ENCODE measurements at regions not wholly inside any gene's neighbourhood (a gene's known extent, or its start where the extent isn't known, plus 50 kb on each side); places are given as distances from the start of the nearest gene placed in this dataset.
"Not testable (repeated sequence)": the region's sequence is repeated elsewhere in the genome, so short reads cannot be mapped to it uniquely, and the experiment has no call there.

DNA sequence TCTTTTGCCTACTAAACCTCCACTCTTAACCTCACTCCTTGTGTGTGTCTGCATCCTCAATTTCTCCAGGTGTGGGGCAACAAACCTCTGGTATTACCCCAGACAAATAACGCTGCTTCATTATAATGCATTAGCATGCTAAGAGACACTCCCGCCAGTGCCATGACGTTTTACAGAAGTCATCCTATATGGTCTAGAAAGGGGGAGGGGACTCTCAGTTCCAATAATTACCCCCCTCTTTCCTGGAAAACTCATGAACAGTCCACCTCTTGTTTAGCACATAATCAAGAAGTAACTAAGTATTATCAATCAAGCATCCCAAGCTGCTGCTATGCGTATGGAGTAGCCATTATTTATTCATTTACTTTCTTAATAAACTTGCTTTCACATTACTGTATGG is 364.5 kb downstream of the TYW1 start:
- DNase-seq: no peak

- no peak for DNase-seq
Observed at GRCh38 chr7:67364441-67365017, 367.9 kb downstream of the TYW1 start.

DNA sequence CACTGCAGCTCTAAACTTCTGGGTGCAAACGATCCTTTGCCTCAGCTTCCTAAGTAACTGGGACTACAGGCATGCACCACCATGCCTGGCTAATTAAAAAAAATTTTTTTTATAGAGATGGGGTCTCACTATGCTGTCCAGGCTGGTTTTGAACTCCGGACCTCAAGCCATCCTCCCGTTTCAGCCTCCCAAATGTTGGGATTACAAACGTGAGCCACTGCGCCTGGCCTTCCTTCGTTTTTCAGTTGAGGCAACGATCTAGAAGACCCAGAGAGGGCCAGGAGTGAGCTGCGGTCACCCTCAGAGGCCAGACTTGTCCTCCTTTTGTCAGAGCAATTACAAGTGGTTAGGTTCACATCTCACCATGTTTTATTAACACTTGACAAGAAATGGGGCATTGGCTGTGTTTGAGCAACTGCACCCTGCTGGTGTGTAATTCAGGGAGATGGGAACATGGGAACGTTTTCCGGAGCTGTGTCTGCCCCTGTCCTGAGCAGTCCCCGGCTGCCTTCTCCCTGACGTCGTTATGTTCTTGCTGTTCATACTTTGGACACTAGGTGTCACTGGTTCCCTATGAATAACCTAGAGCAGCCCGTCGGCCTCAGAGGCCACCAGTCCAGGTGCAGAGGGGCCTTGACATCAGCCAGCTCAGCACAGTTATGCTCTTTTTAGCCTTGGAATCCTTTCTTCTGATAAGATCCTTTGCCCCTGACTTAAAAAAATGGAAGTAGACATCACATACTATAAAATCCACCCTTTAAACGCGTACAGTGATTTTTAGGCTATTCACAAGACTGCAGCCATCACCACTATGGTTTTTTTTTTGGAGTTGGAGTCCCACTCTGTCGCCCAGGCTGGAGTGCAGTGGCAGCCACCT is 375.0 kb downstream of the TYW1 start:
- peak; percentile 47 for DNase-seq

GRCh38 chr7:67373389-67373788 is 376.8 kb downstream of the TYW1 start:
- DNase-seq: not testable (repeated sequence)

DNA sequence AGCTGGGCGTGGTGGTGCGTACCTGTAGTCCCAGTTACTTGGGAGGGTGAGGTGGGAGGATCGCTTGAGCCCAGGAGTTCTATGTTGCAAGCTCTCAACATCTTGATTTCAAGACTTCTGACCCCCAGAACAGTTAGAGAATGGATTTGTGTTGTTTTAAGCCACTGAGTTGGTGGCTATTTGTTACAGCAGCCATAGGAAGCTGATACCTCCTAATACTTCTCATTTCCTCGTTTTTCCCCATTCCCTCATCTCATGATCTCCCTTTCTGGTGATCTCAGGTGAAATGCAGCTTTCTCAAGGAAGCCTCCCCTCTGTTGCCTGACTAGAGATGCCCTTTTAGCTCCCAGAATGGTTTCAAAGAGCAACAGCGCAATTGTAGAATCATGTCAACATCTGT is 378.8 kb downstream of the TYW1 start:
- DNase-seq: no peak

- DNase-seq: peak; percentile 40
Observed at GRCh38 chr7:67377939-67378862, 381.6 kb downstream of the TYW1 start.

DNA sequence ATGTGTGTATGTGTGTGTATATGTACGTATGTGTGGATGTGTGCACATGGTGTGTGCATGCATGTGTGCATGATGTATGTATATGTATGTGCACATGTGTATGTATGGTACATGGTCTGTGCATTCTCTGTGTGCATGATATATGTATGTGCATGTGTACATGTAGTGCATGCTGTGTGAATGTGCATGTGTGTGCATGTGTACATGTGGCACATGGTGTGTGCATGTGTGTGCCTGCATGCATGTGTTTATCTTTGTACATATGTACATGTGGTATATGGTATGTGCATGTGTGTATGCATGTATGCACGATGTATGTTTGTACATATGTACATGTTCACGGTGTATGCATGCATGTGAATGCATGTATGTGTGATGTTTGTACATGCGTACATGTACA is 383.7 kb downstream of the TYW1 start:
- no peak for DNase-seq

DNA sequence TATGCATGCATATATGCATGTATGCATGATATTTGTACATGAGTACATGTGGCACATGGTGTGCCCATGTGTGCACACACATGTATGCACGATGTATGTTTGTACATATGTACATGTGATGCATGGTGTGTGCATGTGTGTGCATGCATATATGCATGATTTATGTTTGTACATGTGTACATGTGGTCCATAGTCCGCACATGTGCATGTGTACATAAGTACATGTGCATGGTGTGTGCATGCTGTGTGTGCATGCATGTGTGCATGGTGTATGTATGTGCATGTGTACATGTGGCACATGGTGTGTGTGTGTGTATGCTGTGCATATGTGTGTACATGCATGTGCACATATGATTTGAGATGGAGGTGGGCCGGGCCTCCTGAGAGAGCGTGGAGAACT is 384.2 kb downstream of the TYW1 start:
- no peak for DNase-seq

- no peak for DNase-seq
Observed at GRCh38 chr7:67387851-67388250, 391.2 kb downstream of the TYW1 start.

DNA sequence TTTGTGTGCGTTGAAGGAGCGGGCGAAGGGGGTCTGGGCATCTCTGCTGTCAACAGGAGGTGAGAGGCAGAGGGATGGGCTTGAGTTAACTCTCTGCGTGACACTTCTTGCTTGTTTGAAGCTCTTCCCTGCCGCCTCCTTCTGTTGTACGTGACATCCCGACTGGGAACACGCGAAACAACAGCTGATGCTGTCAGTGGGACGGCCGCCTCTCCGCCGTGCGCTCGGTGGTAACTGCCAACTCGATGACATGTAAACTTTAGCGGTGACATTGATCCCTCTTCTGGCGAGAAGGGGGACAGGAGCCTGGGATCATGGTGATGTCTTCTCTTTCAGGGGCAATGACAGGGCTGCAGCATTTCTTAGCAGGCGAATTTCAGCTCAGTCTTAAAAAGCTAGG is 394.5 kb downstream of the TYW1 start:
- no peak for DNase-seq

- DNase-seq: no peak
Observed at GRCh38 chr7:67392596-67393438, 396.2 kb downstream of the TYW1 start.

DNA sequence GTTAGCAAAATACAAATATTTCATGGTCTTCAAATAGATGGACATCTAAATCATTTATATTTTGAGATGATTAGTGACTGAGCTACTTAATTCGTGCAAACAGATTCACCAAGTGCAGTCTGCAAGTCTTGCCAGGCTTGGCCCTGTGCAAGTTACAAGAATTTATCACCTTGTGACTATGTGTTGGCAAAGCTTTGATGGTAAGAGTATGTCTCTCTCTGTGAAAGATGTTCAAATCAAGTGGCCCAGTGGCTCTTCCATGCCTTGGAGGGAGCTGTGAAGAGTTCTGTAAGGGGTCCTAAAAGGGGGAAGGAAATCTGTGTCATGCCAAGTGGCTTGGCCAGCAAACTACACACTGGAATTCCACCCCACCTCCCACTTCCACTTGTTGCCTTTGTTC is 397.3 kb downstream of the TYW1 start:
- DNase-seq: no peak

DNA sequence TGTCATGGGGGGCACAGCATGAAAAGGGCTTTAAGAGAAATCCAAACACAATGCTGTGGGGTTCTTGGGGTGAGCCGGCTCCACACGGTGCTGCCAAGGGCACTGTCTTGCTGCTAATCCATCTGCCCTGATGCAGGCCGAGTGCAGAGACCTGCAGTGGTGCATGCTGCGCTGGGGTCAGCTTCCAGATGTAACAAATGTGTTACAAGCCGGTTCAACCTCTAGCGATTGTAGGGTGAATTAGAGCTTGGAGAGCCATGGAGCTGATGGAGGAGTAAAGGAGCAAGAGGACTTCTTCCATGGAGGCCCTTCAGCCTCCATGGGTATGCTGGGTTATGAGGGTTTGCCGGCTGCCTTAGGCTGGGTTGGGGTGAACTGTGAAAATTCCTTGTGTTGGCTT is 402.3 kb downstream of the TYW1 start:
- no peak for DNase-seq

- no peak for DNase-seq
Observed at GRCh38 chr7:67401492-67401891, 404.9 kb downstream of the TYW1 start.

DNA sequence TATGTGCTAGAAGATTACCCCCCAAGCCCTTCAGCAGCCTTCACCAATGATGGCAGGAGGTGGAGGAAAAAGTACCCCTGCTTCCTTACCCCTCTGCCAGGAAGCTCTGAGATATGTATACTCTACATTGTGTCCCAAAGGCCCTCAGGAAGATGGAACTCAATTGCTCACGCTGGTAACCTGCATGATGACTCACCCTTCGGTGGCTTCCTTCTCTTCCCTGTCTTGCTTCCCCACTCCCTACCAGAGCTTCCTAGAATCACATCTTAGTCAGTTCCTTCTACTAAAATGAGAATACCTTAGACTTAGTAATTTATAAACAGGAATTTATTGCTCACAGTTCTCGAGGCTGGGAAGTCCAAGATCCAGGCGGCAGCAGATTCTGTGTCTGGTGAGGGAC is 405.6 kb downstream of the TYW1 start:
- no peak for DNase-seq

DNA sequence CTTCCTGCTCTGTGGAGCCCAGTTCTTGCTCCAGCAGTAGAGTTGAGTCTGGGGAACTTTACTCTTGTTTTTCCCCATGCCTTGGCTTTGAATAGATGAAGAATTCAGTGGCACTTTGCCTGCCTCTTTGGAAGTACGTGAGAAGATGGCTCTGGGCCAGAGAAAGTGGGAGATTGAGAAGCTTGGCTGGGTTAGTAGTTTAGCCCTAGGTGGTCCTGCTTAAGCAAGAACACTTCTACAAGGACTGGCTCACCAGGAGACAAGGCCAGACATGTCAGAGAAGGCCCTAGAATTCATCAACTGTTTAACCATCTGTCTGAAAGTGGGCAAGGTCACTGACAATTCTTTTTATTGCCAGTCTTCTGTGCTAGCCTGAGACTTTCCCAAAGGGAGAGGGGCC is 410.3 kb downstream of the TYW1 start:
- no peak for DNase-seq

DNA sequence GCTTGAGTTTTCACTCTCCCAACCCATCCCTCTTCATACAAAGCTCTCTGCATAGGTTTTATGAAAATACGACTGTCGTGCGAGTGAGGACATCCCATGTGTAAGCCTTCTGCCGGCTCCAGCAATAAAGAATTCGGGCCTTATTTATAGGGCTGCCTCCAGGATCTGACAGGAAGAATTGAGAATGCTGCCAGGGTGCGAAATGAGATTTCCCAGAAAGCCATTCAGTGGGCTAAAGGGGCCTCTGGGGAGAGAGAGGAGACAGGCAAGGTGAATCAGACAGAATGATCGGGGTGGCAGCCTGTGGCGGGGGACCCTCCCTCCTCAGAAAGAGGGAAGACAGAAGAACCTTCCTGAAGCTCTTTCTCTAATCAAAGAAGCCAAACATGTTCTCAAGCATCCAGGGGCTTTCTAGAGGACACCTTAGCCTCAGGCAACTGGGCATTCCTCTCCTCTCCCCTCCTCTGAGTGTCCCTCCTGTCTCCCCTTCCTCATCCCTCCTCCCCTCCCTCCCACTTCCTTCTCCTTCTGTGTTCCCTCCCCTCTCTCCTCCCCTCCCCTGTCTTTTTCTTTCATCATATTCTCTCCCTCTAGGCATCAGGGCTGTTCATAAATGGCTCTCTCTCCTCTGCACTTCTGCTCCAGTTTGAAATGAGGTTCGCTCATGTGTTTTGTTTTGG is 410.9 kb downstream of the TYW1 start:
- DNase-seq: no peak

DNA sequence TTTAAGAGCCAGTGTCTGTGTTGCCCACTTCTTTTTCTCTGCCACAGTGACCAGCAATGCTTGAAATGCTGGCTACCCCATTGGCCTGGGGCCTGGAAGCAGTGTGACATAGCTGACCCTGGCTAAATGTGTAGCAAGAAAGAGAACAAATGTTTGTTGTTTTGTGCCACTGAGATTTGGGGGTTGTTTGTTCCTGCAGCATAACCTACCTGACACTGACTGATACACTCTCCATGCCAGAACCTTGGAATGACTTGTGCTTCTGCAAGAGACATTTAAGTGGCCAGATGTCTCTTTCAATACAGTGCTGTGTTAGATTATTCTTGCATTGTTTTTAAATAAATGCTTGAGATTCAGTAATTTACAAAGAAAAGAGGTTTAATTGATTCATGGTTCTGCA is 411.5 kb downstream of the TYW1 start:
- DNase-seq: no peak

DNA sequence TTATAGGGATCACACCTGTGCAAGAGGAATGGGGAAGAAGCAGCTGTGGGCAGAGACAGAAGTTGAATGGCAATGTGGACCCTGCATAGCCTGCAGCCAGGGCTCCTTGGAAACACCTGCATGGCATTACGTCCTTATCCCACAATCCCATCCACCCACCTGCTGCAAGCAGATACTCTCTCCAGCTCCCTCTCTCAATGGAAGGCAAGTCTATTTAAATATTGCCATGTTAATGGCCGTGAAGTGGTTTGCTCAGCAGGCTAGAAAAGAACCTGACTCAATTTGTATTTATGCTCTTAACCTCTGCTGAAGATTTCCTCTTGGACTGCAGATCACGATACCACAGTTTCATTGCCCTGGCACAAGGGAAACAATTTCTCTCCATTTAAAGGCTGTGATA is 417.0 kb downstream of the TYW1 start:
- DNase-seq: no peak

GRCh38 chr7:67414858-67415257 is 418.2 kb downstream of the TYW1 start:
- DNase-seq: no peak

DNA sequence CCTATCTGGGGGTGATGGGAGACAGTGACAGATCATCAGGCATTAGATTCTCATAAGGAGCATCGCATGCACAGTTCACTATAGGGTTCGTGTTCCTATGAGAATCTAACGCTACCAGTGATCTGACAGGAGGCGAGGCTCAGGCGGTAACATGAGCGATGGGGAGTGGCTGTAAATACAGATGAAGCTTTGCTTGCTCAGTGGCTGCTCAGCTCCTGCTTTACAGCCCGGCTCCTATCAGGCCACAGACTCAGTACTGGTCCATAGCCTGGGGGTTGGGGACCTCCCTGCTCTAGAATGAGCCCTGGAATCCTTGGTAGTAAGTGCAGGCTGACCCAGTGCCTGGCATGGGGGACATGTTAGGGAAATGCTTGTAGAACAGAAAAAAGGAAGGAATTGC is 426.0 kb downstream of the TYW1 start:
- DNase-seq: no peak

- no peak for DNase-seq
Observed at GRCh38 chr7:67423065-67423464, 426.4 kb downstream of the TYW1 start.

All from activated T-cell treated with anti-CD3 and anti-CD28 coated beads for 4 hours (primary cell).